ENCODE measurements at regions not wholly inside any gene's neighbourhood (a gene's known extent, or its start where the extent isn't known, plus 50 kb on each side); places are given as distances from the start of the nearest gene placed in this dataset.

DNA sequence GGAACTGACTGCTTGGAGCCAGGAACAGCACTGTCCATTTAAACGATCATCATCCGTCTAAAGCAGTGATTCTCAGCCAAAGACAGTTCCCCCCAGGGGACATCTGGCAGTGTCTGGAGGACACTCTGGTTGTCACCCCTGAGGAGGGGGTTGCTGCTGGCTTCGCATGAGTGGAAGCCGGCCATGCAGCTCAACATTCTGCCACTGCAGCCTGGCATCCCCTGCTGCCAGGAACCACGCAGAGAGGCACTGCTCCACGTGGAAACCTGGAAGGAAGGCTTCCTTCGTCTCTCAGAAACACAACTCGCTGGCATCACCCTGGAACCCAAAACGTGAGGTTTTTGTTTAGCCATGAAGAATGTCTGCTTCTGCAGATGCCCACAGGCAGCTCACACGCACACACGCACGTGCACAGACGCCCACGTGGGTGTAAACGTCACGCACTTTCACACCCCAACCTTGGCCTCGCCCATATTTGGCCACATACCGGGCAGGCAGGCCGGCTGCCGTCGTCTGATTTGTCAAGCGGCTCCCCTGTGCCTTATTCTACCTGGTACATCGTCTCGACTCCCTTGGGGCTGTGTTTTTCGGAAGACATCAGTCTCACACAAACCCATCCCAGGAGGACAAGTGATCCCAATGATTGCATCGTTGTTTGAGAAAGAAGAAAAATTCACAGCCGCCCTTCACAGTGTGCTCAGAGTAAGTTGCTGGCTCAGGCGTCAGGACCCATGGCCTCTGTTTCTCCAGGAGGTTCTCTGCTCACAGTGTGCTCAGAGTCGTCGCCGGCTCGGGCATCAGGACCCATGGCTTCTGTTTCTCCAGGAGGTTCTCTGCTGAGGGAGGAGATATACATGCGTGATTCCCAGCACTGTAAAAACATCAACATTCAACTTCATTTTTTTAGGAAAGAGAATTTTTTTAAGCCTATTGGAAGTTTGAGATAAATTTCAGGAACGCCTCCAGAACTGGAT is 127.2 kb upstream of the PPP2R2D start:
- no peak for DNase-seq (ENCODE audit: low read depth in 2 of 2)

DNA sequence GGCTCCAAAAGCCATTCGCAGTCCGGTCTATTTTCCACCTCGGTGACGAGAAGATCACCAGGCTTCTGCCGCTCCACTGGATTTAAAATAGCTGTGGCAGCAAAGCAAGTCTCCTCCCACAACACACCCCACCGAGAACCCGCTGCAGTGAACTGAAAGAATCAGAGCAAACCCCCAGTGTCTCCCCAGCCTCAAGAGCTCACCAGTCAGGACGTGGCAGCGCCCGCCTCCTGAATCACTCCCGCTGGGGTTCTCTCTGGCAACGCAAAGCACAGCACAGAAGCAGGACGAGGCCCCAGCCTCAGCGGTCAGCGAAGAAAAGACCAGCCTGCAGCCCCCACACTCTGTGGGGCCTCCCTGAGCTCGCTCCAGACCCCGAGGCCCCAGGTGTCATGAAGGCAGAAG is 126.1 kb upstream of the PPP2R2D start:
- no peak for DNase-seq (ENCODE audit: low read depth in 2 of 2)

DNA sequence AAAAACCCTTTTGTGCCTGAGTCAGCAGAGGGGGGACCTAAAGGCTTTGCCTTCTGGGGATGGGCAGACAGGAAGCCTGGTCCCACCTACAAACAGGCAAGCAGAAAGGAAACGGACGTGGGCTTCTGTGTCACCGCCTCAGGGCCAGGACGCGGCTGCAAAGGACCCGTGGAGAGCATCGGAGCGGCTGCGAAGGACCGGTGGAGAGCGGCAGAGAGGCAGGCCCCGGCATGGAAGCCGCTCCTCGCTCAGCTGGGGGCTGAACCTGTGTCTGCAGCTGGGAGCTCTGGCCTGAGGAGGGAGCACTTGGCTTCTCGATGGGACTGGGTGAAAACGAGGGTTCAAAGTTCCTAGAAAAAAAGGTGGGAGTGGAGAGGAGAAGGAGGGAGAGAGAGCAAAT is 125.4 kb upstream of the PPP2R2D start:
- DNase-seq (ENCODE audit: low read depth in 2 of 2), result no peak

DNA sequence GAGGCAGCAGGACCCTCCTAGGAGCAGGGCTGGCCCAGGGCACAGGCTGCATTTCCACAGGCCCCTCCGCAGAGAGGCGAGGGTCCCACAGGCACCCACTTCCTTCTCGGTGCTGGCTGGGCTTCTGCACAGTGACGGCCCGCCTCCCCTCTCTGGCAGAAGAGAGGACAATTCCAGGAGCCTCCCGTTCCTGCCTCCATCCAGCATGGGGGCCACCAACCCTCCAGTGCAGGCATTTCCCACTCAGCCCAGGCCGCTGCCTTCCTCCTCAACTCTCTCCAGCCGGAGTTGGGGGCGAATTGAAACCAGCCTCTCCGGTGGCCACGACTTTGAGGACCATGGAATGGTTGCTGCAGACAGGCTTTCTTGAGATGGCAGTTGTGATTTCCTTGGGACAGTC is 125.0 kb upstream of the PPP2R2D start:
- DNase-seq (ENCODE audit: low read depth in 2 of 2), result no peak

DNA sequence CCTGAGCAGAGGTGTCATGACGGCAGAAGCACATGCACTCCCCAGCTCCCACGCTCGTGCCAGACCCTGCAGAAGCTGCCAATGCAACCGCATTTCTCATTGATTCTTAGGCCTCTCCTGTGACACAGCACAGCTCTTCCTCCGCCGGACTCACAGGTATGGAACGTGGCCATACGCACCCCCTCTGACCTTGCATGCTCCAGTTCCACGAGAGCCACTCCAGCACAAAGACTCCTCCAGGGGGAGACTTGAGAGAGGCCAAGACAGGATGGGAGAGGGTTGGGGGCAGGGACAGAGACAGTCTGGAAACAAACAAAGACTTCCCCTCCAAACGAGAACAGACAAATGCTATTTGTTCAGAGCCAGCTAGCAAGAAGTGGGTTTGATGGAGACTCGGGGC is 124.3 kb upstream of the PPP2R2D start:
- no peak for DNase-seq (ENCODE audit: low read depth in 2 of 2)

DNA sequence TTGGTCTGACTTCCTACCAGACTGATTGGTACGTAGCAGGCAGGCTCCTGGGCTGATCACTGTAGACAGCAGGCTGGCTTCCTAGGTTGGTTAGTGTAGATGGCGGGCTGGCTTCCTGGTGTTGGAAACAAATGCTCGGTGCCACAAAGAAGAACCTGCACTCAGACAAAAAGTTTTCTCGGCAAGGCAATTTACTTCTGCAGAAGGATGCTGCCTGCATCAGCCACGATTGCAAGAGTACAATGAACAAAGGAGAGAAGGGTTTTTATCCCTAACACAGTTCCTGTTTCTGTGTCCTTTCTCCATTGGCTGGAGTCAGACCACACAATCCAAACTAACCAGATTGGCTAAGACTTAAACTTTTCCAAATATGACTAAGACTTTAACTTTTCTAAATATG is 123.6 kb upstream of the PPP2R2D start:
- no peak for DNase-seq (ENCODE audit: low read depth in 2 of 2)

DNA sequence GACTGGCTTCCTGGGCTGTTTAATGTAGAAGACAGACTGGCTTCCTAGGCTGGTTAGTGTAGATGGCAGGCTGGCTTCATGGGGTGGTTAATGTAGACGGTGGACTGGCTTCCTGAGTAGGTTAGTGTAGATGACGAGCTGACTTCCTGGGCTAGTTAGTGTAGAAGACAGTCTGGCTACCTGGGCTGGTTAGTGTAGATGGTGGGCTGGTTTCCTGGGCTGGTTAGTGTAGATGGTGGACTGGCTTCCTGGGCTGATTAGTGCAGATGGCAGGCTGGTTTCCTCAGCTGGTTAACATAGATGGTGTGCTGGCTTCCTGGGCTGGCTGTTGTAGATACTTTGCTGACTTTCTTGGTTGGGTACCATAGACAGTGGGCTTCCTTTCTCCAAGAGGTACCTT is 122.9 kb upstream of the PPP2R2D start:
- no peak for DNase-seq (ENCODE audit: low read depth in 2 of 2)

DNA sequence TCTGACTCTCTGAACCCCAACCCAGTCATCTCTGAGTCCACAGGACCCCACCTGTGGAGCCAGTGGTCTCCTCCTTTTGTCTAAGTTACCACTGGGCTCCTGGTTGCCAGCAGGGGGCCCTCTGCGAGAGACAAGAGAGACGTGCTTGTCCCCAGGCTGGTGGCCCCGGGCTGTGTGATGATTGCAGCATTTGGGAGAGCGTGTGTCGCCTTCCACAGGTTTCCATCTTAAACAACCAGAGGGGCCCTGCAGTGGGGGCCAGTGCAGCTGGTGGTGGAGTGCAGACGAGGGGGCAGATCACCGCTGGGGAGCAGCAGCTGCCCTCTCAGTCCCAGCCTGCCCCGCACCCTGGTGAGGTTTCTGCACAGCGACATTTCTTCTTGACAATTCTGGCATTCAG is 122.4 kb upstream of the PPP2R2D start:
- no peak for DNase-seq (ENCODE audit: low read depth in 2 of 2)

DNA sequence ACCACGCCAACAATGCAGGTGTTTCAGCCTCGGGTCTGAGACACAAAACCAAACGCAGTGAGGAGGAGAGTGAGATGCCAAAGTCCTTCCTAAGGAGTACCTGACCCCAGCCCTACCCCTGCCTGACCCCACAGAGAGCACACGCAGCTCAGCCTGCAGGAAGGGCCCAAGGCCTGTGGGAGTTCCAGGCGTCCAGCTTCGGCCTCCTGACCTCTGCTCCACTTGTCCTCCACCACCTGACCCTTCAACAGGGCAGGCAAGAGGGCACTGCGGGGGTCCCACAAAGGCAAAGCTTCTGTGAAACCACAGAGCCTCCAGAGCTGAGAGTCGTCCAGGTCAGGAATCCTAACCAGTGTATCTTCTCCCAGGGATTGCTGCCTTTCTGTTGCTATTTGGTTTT is 122.0 kb upstream of the PPP2R2D start:
- no peak for DNase-seq (ENCODE audit: low read depth in 2 of 2)

DNA sequence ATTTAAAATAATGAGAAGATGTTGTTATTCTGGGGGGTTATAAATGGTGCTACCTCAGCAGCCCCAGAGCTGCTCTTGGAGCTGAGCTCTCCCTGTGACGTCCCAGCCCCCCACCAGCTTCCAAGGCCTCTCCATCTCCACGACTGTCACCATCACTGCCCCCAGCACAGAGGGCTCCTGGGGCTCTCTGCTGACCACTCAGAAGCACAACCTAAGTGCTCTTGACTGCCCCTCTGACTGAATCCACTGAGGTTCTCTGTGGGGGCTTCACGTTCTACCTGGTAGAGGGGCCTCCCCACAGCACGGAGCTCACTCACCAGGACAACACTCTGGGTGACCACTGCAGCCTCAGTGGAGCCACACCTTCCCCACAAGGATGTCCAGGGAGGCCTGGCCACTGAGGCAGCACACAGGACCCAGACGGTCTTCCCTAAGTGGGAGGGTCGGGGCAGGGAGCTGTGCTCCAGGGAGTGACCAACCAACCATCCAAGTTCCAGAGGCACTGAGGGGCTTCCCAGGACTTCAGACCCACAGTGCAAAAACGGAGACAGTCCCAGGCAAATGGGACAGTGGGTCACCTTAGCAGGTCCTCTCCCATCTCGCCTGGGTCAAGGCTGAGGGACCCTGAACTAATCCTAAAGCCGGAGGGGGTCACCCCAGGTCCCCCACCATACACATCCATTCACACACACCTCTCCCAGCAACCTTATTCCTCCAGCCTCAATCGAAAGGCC is 121.0 kb upstream of the PPP2R2D start:
- no peak for DNase-seq (ENCODE audit: low read depth in 2 of 2)

DNA sequence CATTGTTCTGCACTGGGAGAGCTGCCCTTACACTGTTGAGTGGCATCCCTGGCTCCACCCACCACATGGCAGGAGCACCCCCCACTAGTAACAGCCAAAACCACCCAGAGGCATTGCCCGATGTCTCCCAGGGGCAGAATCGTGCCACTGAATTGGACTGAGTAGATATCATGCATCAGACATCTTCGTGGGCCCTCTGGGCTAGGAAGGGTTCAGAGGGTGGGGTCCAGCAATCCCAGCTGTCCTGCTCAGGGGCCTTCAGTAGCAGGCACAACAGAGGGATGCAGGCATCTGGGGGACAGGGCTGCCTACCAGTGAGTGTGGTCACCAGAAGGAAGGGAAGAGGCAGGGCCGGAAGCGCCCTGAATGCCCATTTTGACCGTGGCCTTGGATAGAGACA is 119.7 kb upstream of the PPP2R2D start:
- DNase-seq (ENCODE audit: low read depth in 2 of 2), result no peak

DNA sequence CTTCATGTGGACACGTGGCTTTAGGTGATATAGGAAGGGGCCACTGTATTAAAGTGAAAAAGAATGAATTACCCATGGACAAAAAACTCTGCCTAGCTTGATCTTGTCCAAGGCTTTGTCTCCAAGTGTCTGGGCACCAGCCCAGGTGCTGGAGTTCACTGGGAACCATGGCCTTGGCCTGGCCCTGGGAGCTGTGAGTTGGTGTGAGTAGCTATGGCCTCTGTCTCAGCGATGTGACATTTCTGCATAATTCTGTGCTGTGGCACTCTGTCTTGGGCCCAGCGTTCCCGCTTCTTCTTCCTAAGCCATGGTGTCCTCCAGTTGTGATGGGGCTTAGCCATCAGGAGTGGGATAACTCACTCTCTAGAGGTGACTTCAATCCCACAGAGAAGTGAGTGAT is 119.0 kb upstream of the PPP2R2D start:
- DNase-seq (ENCODE audit: low read depth in 2 of 2), result no peak

DNA sequence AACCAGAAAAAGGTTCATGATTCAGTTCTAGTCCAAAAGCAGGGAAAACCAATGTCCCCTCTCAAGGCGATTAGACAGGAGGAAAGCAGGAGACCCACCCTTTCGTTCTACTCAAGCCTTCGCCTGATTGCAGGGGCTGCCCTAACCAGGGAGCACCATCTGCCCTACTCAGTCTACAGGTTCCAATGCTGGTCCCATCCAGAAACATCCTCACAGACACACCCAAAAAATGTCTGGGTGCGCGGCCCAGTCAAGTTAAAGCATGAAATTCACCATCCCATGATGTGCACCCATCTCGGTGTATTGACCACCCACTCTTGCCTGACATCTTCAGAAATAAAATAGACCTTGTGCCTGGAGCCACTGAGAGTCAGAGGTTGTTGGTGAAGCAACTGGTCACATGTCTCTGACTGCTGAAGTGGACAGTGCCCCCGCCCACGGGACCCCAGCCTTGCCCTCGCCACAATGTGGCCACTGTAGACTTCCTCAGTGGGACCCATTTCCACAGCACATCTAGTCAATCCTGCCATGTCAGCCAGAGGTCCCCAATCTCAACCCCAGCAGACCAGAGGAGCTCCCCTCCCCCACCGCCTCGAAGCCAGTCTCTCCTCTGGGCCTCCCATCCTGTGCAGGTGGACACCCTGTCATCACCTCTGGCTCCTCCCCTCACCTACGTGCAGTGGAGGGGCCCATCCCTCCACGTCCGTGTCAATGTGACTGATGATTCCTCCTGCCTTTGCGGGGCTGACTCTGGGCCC is 116.3 kb upstream of the PPP2R2D start:
- DNase-seq (ENCODE audit: low read depth in 2 of 2), result no peak

DNA sequence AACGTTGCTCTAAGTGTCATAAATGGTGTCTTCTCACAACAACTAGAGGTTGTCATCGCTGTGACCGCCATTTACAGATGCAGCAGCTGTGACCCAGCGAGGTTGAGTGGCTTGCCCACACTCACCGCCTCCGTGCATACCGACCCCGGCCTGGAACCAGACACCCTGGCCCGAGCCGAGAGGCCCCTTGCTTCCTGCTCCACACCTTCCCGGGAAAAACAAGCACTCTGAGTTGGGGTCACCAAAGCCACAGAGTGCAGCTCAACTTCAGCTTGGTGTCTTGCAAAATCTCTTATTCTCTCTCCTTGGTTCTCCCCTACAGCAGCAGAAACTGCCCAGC is 115.7 kb upstream of the PPP2R2D start:
- DNase-seq (ENCODE audit: low read depth in 2 of 2), result no peak

DNA sequence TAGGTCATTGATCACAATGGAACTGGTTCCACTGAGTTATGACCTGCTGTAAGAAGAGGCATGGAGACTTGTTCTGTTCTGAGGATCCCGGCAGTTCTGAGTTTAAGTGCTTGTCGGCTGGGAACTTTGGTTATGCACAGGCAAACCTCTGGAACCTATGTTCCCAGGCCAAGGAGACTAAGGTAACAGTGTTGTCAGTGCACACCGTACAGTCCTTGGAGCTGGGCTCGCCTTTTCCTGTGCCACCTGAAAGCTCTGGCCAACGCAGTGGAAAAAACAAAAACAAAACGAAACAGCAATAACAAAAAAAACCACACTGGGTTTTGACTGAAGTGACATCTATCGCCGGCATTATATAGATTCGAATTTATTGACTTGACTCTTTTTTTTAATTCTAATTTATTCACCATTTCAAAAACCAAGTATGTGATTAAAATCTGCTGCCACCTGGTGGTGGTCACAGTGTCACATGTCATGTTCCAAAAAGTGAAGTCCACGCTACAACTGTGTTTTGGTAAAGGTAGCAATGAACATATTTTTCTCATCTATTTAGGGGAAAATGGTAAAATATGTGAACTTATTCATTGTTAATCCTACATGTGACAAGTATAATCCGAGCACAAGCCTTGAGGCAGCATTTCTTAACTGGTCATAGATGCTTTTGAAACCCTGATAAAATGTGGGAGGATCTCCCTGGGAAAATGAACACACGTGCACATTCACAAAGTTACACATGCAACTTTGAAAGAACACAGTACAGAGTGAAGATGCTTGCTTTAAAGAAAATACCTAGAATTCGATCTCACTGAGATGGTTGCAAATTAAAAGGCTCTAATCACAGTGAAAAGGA is 113.8 kb upstream of the PPP2R2D start:
- peak in 1 of 2 experiments; percentile 16 for DNase-seq (ENCODE audit: low read depth in 2 of 2)

DNA sequence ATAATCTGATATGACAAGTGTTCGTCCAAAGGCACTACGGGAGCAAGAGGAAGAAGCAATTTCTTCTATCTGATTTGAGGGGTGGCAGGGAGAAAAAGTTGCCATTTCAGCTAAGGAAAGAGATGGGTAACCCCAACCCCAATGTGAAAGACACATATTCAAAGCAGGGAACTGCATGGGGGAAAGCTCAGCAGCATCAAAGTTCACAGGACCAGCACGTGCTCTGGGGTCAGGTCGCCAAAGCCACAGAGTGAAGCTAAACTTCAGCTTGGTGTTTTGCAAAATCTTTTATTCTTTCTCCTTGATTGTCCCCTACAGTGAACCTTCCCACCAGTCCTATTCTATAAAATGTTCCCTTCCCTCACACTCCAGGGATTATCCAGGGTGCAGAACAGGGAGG is 112.8 kb upstream of the PPP2R2D start:
- DNase-seq (ENCODE audit: low read depth in 2 of 2), result no peak

DNA sequence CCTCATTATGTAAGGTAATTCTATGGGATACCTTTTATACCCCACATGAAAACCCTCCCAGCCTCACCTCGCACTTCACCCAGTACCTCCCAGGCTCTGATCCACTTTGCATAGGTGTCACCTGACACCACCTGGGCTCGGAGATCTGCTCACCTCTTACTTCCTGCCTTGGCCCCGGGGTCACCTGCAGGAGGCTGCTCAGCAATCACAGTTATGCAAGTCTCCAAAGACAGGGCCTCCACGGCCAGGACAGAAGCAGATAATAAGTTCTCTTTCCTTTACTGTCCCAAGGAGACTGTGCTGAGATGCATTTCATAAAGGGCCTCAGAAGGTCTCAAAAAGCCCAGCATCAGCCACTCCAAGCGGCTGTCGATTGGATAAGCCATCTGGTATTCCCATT is 112.4 kb upstream of the PPP2R2D start:
- DNase-seq (ENCODE audit: low read depth in 2 of 2), result no peak

DNA sequence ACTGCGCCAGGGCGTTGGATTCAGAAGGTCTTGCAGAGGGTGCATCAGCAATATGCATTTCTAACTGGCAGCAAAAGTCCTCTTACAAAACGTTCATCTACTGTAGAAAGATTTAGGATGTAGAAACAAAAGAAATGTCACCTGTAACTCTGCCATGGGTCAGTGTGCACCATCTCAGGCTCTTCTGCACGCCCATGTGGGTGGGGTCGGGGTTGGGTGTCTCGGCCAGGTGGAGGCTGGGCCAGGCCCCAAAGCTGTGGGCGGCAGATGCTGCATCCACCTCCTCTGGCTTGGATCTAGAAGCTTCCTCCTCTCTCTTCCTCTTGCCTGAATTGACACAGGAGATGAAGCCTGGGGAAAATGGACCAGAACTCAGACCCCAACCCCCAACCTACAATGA is 111.3 kb upstream of the PPP2R2D start:
- no peak for DNase-seq (ENCODE audit: low read depth in 2 of 2)

DNA sequence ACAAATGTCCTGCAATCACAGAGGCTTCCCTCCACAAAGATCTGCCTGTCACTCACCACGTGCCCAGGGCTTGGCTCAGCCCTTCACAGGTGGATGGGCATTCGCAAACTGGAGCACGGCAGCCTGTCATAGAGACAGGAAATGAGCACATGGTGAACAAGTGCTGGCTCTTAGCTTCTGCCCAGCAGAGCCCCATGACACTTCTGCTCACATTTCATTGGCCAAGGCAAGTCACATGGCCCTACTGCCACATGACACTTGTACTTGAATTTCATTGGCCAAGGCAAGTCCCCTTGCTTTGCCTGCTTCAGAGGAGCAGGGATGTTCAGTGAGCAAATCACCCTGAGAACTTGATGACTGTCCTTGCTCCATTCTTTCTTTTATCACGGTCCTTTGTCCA is 110.8 kb upstream of the PPP2R2D start:
- peak; percentile 11 to 44 for DNase-seq (ENCODE audit: low read depth in 2 of 2)

DNA sequence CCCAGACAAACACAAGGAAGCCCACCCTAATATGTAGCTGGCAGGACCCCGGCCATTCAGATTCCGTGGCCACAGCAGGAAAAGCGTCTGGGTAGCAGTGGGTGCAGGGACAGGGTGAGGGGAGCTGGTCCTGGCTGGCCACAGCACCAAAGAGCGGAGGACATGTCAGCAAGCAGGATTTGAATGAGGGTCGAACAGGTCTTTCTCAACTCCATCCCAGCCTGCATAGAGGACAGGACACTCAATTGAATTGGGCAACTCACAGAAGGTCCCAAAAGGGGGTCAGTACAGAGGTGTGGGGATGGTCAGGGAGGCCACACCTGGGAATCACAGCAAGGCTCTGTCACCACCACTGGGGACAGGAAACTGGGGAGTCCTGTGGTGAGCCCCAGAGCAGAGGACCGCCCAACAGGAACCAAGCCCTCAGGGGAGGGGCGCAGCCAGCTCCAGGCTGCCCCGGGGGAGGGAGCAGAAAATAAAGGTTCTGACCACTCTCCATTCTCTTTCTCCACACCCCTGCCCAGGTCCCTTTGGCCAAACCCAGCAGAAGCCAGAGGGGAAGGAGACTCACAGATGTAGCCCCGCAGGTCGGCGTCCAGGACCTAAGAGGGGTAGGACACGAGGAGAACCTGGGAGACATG is 108.7 kb upstream of the PPP2R2D start:
- DNase-seq (ENCODE audit: low read depth in 2 of 2), result no peak

DNA sequence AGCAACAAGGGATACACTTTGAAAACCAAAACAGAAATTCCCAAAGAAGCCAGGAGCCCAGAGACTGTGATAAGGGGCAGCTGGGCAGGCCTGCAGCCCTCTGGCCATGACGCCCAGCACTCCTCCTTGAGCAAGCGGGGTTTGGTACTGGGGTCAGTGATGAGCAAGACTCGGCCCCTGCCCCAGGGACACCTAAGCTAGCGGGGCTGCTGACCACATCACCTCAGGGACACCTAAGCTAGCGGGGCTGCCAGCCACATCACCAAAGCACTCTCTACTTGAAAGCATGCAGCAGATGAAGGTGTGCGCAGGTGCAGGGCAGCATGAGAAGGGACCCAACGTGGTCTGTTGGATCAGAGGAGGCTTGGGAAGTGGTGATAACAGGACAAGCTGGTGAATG is 108.0 kb upstream of the PPP2R2D start:
- DNase-seq (ENCODE audit: low read depth in 2 of 2), result no peak

Measured in stimulated activated CD4-positive, alpha-beta T cell treated with anti-CD3 and anti-CD28 coated beads, Interleukin-12 subunit alpha, Interleukin-12 subunit beta, amount 100 ng/mL, for 24 hours (primary cell).